ENCODE measurements at regions not wholly inside any gene's neighbourhood (a gene's known extent, or its start where the extent isn't known, plus 50 kb on each side); places are given as distances from the start of the nearest gene placed in this dataset.
A peak's percentile ranks its signal among the peaks of the same experiment; 100 is the strongest.

DNA sequence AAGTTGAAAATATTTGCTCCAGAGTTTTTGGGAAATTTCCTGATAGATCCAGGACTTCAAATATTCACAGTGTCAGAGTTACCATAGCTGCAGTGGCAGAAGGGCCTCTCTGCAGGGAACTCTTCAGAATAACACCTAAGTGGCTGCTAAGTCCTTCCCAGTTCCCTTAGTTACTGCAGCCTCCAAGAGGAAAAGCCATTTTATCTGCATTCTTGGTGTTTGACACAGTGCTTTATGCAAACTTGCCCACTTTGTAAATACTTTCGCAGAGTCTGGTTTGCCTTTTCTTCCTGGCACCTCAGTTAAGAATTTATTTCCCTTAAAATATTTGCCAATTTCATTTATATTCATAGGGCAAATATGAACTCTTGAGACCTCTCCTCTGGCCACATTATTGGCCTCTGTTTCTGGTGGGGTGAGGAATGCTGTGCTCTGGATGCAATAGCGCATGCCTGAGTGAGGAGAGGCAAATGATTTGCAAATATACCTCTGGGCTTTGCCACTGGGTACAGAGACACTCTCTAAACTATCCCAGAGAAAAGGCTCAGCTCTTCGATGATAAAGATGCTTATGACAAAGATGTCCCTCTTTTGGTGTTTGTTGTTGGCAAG is 566.3 kb upstream of the NR3C2 start:
- H3K4me2 ChIP-seq (ENCODE audit: insufficient read depth, low read length): no peak overlapping the region
- no peaks in the 10 kb centered on the region for H3K79me2 ChIP-seq (ENCODE audit: insufficient read depth, low read length)
- no peak overlapping the region for H2AFZ ChIP-seq (ENCODE audit: low read length)
- no peaks in the 10 kb centered on the region for H4K20me1 ChIP-seq (ENCODE audit: insufficient read depth, low read length)
- H3K4me1 ChIP-seq (ENCODE audit: insufficient read depth, low read length): no peaks in the 10 kb centered on the region
- no peaks in the 10 kb centered on the region for H3K27me3 ChIP-seq (ENCODE audit: insufficient read depth, low read length)
- no peaks in the 10 kb centered on the region for H3K9me3 ChIP-seq (ENCODE audit: low read depth, low read length)
- H3K36me3 ChIP-seq (ENCODE audit: insufficient read depth, low read length): no peaks in the 10 kb centered on the region
- TF ChIP-seq, protein P1, sequence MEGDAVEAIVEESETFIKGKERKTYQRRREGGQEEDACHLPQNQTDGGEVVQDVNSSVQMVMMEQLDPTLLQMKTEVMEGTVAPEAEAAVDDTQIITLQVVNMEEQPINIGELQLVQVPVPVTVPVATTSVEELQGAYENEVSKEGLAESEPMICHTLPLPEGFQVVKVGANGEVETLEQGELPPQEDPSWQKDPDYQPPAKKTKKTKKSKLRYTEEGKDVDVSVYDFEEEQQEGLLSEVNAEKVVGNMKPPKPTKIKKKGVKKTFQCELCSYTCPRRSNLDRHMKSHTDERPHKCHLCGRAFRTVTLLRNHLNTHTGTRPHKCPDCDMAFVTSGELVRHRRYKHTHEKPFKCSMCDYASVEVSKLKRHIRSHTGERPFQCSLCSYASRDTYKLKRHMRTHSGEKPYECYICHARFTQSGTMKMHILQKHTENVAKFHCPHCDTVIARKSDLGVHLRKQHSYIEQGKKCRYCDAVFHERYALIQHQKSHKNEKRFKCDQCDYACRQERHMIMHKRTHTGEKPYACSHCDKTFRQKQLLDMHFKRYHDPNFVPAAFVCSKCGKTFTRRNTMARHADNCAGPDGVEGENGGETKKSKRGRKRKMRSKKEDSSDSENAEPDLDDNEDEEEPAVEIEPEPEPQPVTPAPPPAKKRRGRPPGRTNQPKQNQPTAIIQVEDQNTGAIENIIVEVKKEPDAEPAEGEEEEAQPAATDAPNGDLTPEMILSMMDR (IDR thresholded peaks at IDR 0.05; ENCODE audit: extremely low read depth, low read depth, low read length): no peak
- H3K27ac ChIP-seq (ENCODE audit: low read depth, low read length): no peak overlapping the region
- DNase-seq (ENCODE audit: insufficient read length, low spot score, missing footprints): no peak
- no peak overlapping the region for H3K4me3 ChIP-seq (ENCODE audit: insufficient read depth, low read length)

DNA sequence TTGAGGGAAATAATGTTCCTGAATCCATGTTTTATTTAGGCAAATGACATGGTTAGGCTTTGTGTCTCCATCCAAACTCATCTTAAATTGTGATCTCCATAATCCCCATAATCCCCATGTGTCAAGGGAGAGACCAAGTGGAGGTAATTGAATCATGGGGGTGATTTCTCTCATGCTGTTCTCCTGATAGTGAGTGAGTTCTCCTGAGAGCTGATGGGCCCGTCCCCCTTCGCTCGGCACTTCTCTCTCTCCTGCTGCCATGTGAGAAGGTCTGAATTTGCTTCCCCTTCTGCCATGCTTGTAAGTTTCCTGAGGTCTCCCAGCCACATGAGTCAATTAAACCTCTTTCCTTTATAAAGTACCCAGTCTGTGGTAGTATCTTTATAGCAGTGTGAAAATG is 563.0 kb upstream of the NR3C2 start:
- no peaks in the 10 kb centered on the region for H3K36me3 ChIP-seq (ENCODE audit: insufficient read depth, low read length)
- no peak overlapping the region for H3K4me3 ChIP-seq (ENCODE audit: insufficient read depth, low read length)
- H3K27ac ChIP-seq (ENCODE audit: low read depth, low read length): no peak overlapping the region
- no peak for DNase-seq (ENCODE audit: insufficient read length, low spot score, missing footprints)
- no peaks in the 10 kb centered on the region for H3K9me3 ChIP-seq (ENCODE audit: low read depth, low read length)
- H3K4me1 ChIP-seq (ENCODE audit: insufficient read depth, low read length): no peaks in the 10 kb centered on the region
- H2AFZ ChIP-seq (ENCODE audit: low read length): no peak overlapping the region
- no peaks in the 10 kb centered on the region for H4K20me1 ChIP-seq (ENCODE audit: insufficient read depth, low read length)
- H3K79me2 ChIP-seq (ENCODE audit: insufficient read depth, low read length): no peaks in the 10 kb centered on the region
- H3K4me2 ChIP-seq (ENCODE audit: insufficient read depth, low read length): no peak overlapping the region
- TF ChIP-seq, protein P1 (IDR thresholded peaks at IDR 0.05; ENCODE audit: extremely low read depth, low read depth, low read length): no peak
- H3K27me3 ChIP-seq (ENCODE audit: insufficient read depth, low read length): no peaks in the 10 kb centered on the region

DNA sequence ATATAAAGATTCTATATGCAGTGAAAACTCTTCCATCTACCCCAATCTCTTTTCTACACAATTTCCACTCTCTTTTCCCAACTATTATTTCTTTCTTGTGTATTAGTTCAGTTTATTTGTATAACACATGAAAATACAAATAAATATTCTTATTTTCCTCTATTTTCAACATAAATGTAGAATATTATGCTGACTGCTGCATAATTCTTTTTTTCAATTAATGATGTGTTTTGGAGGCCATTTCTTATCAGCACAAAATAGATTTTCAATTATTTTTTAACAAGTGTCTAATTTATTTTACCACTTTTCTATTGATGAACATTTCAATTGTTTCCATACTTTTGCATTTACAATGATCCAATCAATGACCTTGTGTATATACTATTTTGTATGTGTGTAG is 557.7 kb upstream of the NR3C2 start:
- H3K9me3 ChIP-seq (ENCODE audit: low read depth, low read length): no peaks in the 10 kb centered on the region
- no peak overlapping the region for H3K4me2 ChIP-seq (ENCODE audit: insufficient read depth, low read length)
- H4K20me1 ChIP-seq (ENCODE audit: insufficient read depth, low read length): no peaks in the 10 kb centered on the region

DNA sequence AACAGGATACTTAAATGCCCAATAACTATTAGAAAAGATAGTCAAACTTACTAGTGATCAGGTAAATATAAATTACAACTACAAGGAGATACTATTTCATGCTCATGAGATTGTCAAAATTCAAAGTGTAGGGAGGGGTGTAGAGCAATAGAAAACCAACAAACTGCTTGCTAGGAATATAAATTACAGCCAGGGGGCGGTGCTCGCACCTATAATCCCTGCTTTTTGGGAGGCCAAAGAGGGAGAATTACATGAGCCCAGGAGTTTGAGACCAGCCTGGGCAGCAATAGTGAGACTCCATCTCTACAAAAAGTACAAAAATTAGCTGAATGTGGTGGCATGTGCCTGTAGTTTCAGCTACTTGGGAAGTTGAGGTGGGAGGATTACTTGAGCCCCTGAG is 556.5 kb upstream of the NR3C2 start:
- Histone ChIP-seq H4K20me1 (ENCODE audit: insufficient read depth, low read length) (no peaks in the 10 kb centered on the region), H3K36me3 (ENCODE audit: insufficient read depth, low read length) (no peaks in the 10 kb centered on the region), H3K9me3 (ENCODE audit: low read depth, low read length) (no peaks in the 10 kb centered on the region), H3K79me2 (ENCODE audit: insufficient read depth, low read length) (no peaks in the 10 kb centered on the region), H2AFZ (ENCODE audit: low read length) (no peak overlapping the region), H3K4me2 (ENCODE audit: insufficient read depth, low read length) (no peak overlapping the region), H3K27me3 (ENCODE audit: insufficient read depth, low read length) (no peaks in the 10 kb centered on the region), H3K4me3 (ENCODE audit: insufficient read depth, low read length) (no peak overlapping the region), H3K27ac (ENCODE audit: low read depth, low read length) (no peak overlapping the region), H3K4me1 (ENCODE audit: insufficient read depth, low read length) (no peaks in the 10 kb centered on the region)
- TF ChIP-seq, protein P1 (IDR thresholded peaks at IDR 0.05; ENCODE audit: extremely low read depth, low read depth, low read length): peak; percentile 52
- no peak for DNase-seq (ENCODE audit: insufficient read length, low spot score, missing footprints)

More for the DNA sequence above, 557.7 kb upstream of the NR3C2 start:
- TF ChIP-seq, protein P1 (IDR thresholded peaks at IDR 0.05; ENCODE audit: extremely low read depth, low read depth, low read length): no peak
- Histone ChIP-seq H3K36me3 (ENCODE audit: insufficient read depth, low read length) (no peaks in the 10 kb centered on the region), H3K27me3 (ENCODE audit: insufficient read depth, low read length) (no peaks in the 10 kb centered on the region), H3K4me3 (ENCODE audit: insufficient read depth, low read length) (no peak overlapping the region), H2AFZ (ENCODE audit: low read length) (no peak overlapping the region), H3K79me2 (ENCODE audit: insufficient read depth, low read length) (no peaks in the 10 kb centered on the region), H3K27ac (ENCODE audit: low read depth, low read length) (no peak overlapping the region), H3K4me1 (ENCODE audit: insufficient read depth, low read length) (no peaks in the 10 kb centered on the region)
- DNase-seq (ENCODE audit: insufficient read length, low spot score, missing footprints): no peak
